Rectal smooth muscle tissue (tissue), 1 donor: ENCODE measurements at regions not wholly inside any gene's neighbourhood (a gene's known extent, or its start where the extent isn't known, plus 50 kb on each side); places are given as distances from the start of the nearest gene placed in this dataset.

Source experiments
- H3K27ac ChIP-seq: one replicate; pipeline ENCODE4 v1.7.0; 2013; ENCODE audit warnings: low read depth, low read length, inconsistent platforms
- H3K27me3 ChIP-seq: one replicate; pipeline ENCODE4 v1.7.0; 2013; ENCODE audit warnings: low read length; ENCODE audit not compliant: control insufficient read depth, insufficient read depth
- H3K36me3 ChIP-seq: one replicate; pipeline ENCODE4 v1.7.0; 2013; ENCODE audit warnings: low read length; ENCODE audit not compliant: control insufficient read depth, insufficient read depth
- H3K4me1 ChIP-seq: one replicate; pipeline ENCODE4 v1.7.0; 2013; ENCODE audit warnings: low read length; ENCODE audit not compliant: control insufficient read depth, insufficient read depth
- H3K4me3 ChIP-seq: one replicate; pipeline ENCODE4 v1.7.0; 2013; ENCODE audit warnings: low read length
- H3K9ac ChIP-seq: one replicate; pipeline ENCODE4 v1.7.0; 2013; ENCODE audit warnings: low read length

GRCh38 chr13:22735011-22735995 is 445.5 kb upstream of the SGCG start:
- Histone ChIP-seq H3K36me3 (no peaks in the 10 kb centered on the region), H3K4me3 (no peak overlapping the region), H3K27ac (no peak overlapping the region), H3K27me3 (no peaks in the 10 kb centered on the region), H3K4me1 (no peaks in the 10 kb centered on the region), H3K9ac (no peak overlapping the region)

GRCh38 chr13:22736084-22736767 is 444.6 kb upstream of the SGCG start:
- H3K9ac ChIP-seq, result no peak overlapping the region
- H3K4me3 ChIP-seq, result no peak overlapping the region
- no peaks in the 10 kb centered on the region for H3K27me3 ChIP-seq
- H3K27ac ChIP-seq, result no peak overlapping the region
- no peaks in the 10 kb centered on the region for H3K36me3 ChIP-seq
- no peaks in the 10 kb centered on the region for H3K4me1 ChIP-seq

- H3K27me3 ChIP-seq, result no peaks in the 10 kb centered on the region
- H3K9ac ChIP-seq, result no peak overlapping the region
- H3K27ac ChIP-seq, result no peak overlapping the region
- H3K4me3 ChIP-seq, result no peak overlapping the region
- no peaks in the 10 kb centered on the region for H3K4me1 ChIP-seq
- no peaks in the 10 kb centered on the region for H3K36me3 ChIP-seq
Observed at GRCh38 chr13:22736768-22737092, 444.0 kb upstream of the SGCG start.

DNA sequence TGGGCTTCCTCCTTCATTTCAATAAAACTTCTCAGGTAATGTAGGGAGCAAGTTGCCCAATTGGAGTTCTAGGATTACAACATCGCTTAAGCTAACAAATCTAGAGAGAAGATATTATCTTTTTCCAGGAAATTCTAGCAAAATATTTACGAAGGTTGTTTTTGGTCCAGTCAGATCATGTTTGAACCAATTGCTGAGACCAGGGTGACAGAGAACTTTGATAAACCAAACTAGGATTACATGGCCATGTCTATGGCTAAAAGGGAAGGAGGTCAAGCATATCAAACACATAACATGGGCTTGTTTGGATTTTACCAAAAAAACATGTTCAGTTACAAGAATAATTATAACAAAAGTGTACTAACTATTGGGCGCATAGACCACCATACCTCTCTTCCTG is 442.4 kb upstream of the SGCG start:
- Histone ChIP-seq H3K27ac (no peak overlapping the region), H3K4me1 (no peaks in the 10 kb centered on the region), H3K36me3 (no peaks in the 10 kb centered on the region), H3K4me3 (no peak overlapping the region), H3K9ac (no peak overlapping the region), H3K27me3 (no peaks in the 10 kb centered on the region)

DNA sequence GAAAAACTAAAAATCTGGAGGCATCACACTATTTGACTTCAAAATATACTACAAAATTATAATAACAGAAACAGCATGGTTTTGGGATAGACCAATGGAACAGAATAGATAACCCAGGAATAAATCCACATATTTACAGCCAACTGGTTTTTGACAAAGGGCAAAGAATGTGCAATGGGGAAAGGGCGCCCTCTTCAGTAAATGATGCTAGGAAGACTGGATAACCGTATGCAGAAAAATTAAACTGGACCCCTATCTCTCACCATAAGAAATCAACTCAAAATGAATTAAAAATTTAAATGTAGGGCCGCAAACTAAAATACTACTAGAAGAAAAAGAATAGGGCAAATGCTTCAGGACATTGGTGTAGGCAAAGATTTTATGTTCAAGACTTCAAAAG is 440.5 kb upstream of the SGCG start:
- H3K4me3 ChIP-seq, result no peak overlapping the region

DNA sequence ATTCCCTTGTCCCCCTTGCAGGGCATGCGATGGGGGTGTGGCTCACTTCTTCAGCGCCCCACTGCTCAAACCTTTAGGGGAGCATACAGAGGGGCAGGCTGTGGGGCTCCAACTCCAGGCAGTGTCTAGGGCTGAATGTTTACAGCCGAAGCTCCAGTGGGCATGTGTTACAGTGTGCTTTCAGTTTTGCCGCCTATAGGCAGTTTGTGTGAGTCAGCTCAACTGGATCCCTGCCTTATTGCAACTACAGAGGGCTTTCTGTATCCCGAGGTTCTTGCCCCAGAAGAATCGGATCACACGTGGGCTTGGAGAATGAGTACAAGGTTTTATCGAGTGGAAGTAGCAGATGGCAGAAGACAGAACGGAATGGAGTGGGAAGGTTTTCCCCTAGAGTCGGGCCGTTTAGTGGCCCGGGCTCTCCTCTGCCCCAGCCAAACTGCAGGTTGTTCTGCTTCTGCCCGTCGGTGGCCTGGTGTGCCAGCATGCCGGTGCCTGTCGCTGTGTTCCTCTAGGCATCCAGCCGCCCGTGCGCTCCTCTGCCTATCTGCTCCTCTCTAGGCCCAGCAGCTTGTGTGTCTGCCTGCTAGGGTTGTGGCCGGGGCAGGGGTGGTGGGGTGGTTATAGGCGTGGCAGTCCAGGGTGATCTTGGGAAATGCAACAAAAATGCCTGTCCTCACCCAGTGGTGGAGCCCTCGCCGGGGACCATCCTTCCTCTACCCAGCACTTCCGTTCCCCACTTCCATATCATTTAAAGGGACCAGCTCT is 435.9 kb upstream of the SGCG start:
- Histone ChIP-seq H3K4me3 (no peak overlapping the region), H3K27me3 (no peaks in the 10 kb centered on the region), H3K36me3 (no peaks in the 10 kb centered on the region), H3K4me1 (no peaks in the 10 kb centered on the region), H3K27ac (no peak overlapping the region), H3K9ac (no peak overlapping the region)

More for the DNA sequence above, 440.5 kb upstream of the SGCG start:
- Histone ChIP-seq H3K9ac (no peak overlapping the region), H3K27ac (no peak overlapping the region), H3K36me3 (no peaks in the 10 kb centered on the region), H3K4me1 (no peaks in the 10 kb centered on the region), H3K27me3 (no peaks in the 10 kb centered on the region)

- no peak overlapping the region for H3K27ac ChIP-seq
Observed at GRCh38 chr13:22748866-22749577, 431.8 kb upstream of the SGCG start.

DNA sequence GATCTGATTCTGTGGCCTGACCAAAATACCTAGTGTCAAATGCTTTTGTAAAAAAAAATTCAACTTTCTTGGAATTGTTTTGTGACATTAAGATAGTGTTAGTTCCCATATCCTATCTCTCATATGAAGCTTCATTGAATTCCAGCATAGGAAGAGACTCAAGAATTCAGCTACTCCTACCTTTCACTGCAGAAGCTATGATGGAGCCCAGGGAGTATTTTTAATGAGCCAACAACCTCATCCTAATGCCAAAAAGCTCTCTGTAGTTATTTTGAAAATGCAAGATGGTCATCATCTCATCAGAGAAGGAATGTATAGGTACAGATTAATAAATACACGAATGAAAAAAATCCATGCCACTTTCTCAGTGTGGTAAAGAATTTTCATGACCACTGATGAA is 431.2 kb upstream of the SGCG start:
- H3K9ac ChIP-seq, result no peak overlapping the region

More at GRCh38 chr13:22748866-22749577, 431.8 kb upstream of the SGCG start:
- H3K27me3 ChIP-seq, result no peaks in the 10 kb centered on the region
- H3K4me1 ChIP-seq, result no peaks in the 10 kb centered on the region
- H3K9ac ChIP-seq, result no peak overlapping the region
- no peaks in the 10 kb centered on the region for H3K36me3 ChIP-seq
- H3K4me3 ChIP-seq, result no peak overlapping the region

DNA sequence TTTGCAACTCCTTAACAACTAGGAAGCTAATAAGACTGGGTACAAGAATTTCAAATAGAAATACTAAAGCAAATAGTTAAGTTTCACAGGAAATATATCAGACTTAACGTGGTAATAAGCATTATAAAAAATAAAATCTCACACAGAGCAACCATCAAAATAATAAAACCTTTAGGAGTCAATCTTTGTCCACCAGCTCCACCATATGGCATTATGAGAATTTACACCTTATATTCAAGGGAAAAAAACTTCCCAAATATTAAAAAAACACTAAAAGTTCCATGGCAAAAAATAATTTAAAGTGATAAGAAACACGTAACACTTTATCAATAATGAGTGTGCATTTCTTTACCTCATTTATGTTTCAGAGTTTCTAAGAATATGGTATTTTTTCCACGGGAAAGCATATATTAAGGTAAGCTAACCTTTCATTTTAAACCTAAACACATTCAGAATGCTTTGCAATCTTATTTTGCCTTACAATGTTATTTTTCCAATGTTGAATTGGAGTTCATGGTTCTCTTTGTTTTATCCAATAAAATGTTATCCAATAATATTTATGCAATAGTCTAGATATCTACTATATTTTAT is 423.2 kb upstream of the SGCG start:
- Histone ChIP-seq H3K27ac (no peak overlapping the region), H3K27me3 (no peaks in the 10 kb centered on the region), H3K4me3 (no peak overlapping the region), H3K9ac (no peak overlapping the region), H3K4me1 (no peaks in the 10 kb centered on the region), H3K36me3 (no peaks in the 10 kb centered on the region)

More for the DNA sequence above, 431.2 kb upstream of the SGCG start:
- Histone ChIP-seq H3K4me1 (no peaks in the 10 kb centered on the region), H3K36me3 (no peaks in the 10 kb centered on the region), H3K4me3 (no peak overlapping the region), H3K27ac (no peak overlapping the region), H3K27me3 (no peaks in the 10 kb centered on the region)

DNA sequence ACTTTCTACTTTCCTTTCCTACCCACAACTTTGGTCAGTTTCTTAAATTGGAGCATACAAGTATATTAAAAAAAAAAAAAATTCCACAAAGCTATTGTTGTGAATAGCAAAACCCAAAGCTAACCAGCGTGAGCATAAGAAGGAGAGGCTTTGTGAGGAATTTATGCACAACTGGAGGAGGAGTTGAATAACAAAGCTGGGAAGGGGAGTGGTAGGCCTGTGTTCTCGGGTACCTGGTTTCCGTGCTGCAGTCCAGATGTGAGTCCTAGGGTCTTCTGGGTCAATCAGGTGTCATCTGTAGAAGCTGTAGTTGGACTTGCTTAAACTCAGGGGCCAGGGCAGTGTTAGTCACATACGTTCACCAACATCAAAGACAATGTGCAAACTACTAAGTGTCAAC is 422.5 kb upstream of the SGCG start:
- no peak overlapping the region for H3K4me3 ChIP-seq
- H3K4me1 ChIP-seq, result no peaks in the 10 kb centered on the region
- H3K27me3 ChIP-seq, result no peaks in the 10 kb centered on the region
- H3K36me3 ChIP-seq, result no peaks in the 10 kb centered on the region
- H3K27ac ChIP-seq, result no peak overlapping the region
- no peak overlapping the region for H3K9ac ChIP-seq

DNA sequence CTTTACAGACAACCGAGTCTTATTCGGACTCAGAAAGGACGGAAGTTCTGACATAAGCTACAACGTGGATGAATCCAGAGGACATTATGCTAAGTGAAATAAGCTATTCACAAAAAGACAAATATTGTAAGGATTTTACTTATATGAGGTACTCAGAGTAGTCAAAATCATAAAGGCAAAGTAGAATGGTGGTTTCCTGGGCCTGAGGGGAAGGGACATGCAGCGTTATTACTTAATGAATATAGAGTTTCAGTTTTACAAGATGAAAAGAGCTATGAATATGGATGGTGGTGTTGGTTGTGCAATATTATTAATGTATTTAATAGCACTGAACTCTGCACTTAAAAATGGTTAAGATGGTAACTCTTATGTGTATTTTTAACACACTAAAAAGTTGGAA is 419.1 kb upstream of the SGCG start:
- Histone ChIP-seq H3K27ac (no peak overlapping the region), H3K4me1 (no peaks in the 10 kb centered on the region), H3K9ac (no peak overlapping the region), H3K27me3 (no peaks in the 10 kb centered on the region), H3K36me3 (no peaks in the 10 kb centered on the region), H3K4me3 (no peak overlapping the region)
